Fibroblast of the aortic adventitia (primary cell): ENCODE measurements at regions not wholly inside any gene's neighbourhood (a gene's known extent, or its start where the extent isn't known, plus 50 kb on each side); places are given as distances from the start of the nearest gene placed in this dataset.
"Not testable (repeated sequence)": the region's sequence is repeated elsewhere in the genome, so short reads cannot be mapped to it uniquely, and the experiment has no call there.

ENCODE experiments used
- DNase-seq: peaks from one replicate; pipeline ENCODE4 v3.0.0-alpha.2; 2010; ENCODE audit warnings: low read depth
- H3K4me3 ChIP-seq: 2 replicates; pipeline ENCODE4 v1.5.1; 2011; ENCODE audit warnings: low read depth, mild to moderate bottlenecking, control low read depth, low read length, moderate library complexity
- TF ChIP-seq, protein P1 (sequence below): IDR thresholded peaks from 2 replicates; pipeline ENCODE4 v1.5.1; 2011; ENCODE audit warnings: mild to moderate bottlenecking, low read length, control low read depth, inconsistent platforms; ENCODE audit not compliant: insufficient read depth

DNA sequence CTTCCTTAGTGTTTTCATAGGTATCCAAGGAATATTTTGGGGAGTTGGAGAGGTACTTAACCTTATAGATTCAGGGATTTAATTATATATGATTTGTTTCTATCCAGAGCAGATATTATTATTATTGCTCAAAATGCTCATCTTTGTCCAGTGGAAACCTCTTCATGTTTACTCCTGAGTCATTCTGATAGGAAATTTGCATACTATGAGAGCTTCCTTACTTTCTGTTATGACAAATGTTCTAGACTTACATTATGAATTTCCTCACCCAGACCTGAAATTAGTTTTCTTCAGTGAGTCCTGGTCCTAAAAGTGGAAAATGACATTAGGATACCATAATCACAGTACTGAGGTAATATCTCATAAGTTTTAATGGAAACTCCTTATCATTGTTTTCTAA lies 57.5 kb upstream of the PLPPR5 start:
- TF ChIP-seq, protein P1, sequence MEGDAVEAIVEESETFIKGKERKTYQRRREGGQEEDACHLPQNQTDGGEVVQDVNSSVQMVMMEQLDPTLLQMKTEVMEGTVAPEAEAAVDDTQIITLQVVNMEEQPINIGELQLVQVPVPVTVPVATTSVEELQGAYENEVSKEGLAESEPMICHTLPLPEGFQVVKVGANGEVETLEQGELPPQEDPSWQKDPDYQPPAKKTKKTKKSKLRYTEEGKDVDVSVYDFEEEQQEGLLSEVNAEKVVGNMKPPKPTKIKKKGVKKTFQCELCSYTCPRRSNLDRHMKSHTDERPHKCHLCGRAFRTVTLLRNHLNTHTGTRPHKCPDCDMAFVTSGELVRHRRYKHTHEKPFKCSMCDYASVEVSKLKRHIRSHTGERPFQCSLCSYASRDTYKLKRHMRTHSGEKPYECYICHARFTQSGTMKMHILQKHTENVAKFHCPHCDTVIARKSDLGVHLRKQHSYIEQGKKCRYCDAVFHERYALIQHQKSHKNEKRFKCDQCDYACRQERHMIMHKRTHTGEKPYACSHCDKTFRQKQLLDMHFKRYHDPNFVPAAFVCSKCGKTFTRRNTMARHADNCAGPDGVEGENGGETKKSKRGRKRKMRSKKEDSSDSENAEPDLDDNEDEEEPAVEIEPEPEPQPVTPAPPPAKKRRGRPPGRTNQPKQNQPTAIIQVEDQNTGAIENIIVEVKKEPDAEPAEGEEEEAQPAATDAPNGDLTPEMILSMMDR = no peak
- H3K4me3 ChIP-seq = no peak overlapping the region
- no peak for DNase-seq

DNA sequence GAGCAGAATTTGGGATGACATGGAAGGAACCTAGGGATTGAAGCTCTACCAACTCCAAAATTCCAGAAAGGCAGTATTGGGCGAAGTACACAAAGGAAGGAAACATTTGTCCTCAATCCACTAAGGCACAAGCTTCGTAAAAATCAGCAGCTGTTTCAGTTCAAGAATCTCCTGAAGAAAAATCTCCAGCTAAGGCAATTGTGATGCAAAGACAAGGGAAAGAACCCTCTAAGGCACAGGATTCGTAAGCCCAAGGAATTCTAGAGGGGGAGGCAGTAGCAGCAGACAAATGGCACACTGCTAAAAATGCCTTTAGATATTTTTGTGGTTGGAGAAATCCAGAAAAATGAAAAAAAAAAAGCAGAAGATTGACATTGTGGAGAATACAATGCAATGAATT lies 64.5 kb upstream of the PLPPR5 start:
- no peak for DNase-seq
- H3K4me3 ChIP-seq = no peak overlapping the region
- TF ChIP-seq, protein P1 = no peak

DNA sequence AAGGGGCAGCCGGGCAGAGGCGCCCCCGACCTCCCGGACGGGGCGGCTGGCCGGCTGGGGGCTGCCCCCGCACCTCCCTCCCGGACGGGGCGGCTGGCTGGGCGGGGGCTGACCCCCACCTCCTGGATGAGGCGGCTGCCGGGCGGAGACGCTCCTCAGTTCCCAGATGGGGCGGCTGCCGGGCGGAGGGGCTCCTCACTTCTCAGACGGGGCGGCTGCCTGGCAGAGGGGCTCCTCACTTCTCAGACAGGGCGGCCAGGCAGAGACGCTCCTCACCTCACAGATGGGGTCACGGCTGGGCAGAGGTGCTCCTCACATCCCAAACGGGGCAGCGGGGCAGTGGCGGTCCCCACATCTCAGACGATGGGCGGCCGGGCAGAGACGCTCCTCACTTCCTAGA lies 73.9 kb upstream of the PLPPR5 start:
- not testable (repeated sequence) for H3K4me3 ChIP-seq

DNA sequence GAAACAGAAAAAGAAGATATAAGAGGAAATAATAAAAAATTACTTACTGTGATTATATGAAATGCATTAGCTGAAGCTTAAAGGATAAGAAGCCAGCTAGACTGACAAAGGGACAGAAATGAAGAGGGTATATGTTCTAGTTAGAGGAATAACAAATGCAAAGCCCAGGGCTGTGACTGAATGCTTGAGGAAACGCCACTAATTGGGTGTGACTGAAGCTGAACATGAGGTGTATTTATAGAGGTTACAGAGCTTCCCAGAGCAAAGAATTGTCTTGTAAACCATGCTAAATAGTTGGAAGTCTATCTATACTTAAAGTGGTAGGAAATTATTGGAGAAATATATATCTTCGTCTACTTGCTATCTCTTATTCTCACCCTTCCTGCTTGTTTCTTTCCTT lies 77.7 kb upstream of the PLPPR5 start:
- TF ChIP-seq, protein P1 = no peak
- no peak for DNase-seq
- no peak overlapping the region for H3K4me3 ChIP-seq

More for the DNA sequence above, 73.9 kb upstream of the PLPPR5 start:
- not testable (repeated sequence) for DNase-seq

DNA sequence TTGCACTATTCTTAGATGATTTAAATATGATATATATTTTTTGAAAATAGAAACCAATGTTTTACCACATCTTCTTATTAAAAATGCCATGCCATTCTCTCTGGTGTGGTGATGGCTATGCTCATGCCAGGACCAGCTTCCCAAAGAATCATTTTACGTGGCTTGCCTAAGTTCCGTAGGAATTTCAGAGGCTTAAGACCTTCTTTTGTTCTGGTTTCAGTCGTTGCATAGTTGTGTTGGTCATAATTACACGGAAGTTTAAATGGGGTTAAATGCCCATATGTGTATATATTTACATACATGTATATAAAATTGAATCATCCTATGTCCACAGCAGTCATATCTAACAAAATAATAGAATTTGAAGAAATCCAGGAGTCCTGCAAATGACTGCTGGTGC lies 78.7 kb upstream of the PLPPR5 start:
- TF ChIP-seq, protein P1 = no peak
- no peak for DNase-seq
- no peak overlapping the region for H3K4me3 ChIP-seq

DNA sequence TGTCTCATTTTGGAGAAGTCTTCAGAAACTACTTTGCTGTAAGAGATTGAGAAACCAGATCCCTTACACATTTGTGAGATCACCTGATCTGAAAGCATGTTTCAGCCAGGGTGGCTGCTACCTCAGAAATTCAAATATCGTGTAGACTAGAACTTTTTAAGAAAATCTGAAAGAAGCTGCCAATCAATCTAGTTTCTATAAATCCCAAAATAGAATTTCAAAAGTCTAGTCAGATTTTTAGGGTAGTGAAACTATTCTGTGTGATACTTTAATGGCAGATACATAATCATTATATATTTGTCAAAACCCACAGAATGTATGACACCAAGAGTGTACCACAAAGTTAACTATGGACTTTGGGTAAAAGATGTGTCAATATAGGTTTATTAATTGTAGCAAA lies 79.9 kb upstream of the PLPPR5 start:
- TF ChIP-seq, protein P1 = no peak
- DNase-seq = no peak

DNA sequence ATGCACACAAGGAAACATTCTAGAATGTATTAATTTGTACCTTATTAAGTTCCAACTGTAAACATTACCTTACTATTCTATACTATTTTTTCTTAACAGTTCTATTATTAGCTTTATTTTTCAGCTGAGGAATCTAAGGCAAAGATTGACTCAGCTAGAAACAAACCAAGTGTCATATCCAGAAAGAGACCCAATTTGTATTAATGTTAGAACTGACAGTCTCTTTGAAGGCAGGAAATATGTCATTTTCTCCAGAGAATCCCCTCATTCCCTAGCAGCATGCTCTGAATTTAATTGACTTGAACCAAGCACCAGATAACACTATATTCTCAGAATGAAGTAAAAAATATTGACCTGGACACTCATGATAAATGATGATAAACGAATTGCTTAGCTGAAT lies 81.4 kb upstream of the PLPPR5 start:
- TF ChIP-seq, protein P1 = no peak
- H3K4me3 ChIP-seq = no peak overlapping the region
- no peak for DNase-seq

More for the DNA sequence above, 79.9 kb upstream of the PLPPR5 start:
- no peak overlapping the region for H3K4me3 ChIP-seq
